Dermis blood vessel endothelial cell (primary cell): ENCODE measurements at regions not wholly inside any gene's neighbourhood (a gene's known extent, or its start where the extent isn't known, plus 50 kb on each side); places are given as distances from the start of the nearest gene placed in this dataset.
"Not testable (repeated sequence)": the region's sequence is repeated elsewhere in the genome, so short reads cannot be mapped to it uniquely, and the experiment has no call there.

Experiments
- DNase-seq: peaks from one replicate; pipeline ENCODE4 v3.0.0; 2010

- no peak for DNase-seq
Measured at GRCh38 chr10:52946486-52946885, 173.9 kb upstream of the MBL2 start.

- not testable (repeated sequence) for DNase-seq
Measured at GRCh38 chr10:52945521-52945920, 172.9 kb upstream of the MBL2 start.

- no peak for DNase-seq
Measured at GRCh38 chr10:52940921-52941320, 168.3 kb upstream of the MBL2 start.

GRCh38 chr10:52939894-52940293 is 167.3 kb upstream of the MBL2 start:
- DNase-seq = no peak

GRCh38 chr10:52933748-52934147 is 161.2 kb upstream of the MBL2 start:
- no peak for DNase-seq

- DNase-seq = no peak
Measured at GRCh38 chr10:52927678-52928077, 155.1 kb upstream of the MBL2 start.

- no peak for DNase-seq
Measured at GRCh38 chr10:52923520-52923919, 150.9 kb upstream of the MBL2 start.

GRCh38 chr10:52918714-52919305 is 146.2 kb upstream of the MBL2 start:
- no peak for DNase-seq

GRCh38 chr10:52915391-52915790 is 142.8 kb upstream of the MBL2 start:
- no peak for DNase-seq

GRCh38 chr10:52911163-52911562 is 138.6 kb upstream of the MBL2 start:
- no peak for DNase-seq

- no peak for DNase-seq
Measured at GRCh38 chr10:52908478-52908877, 135.9 kb upstream of the MBL2 start.

GRCh38 chr10:52906046-52906445 is 133.5 kb upstream of the MBL2 start:
- no peak for DNase-seq

GRCh38 chr10:52903397-52903938 is 130.9 kb upstream of the MBL2 start:
- no peak for DNase-seq

GRCh38 chr10:52900593-52900992 is 128.0 kb upstream of the MBL2 start:
- no peak for DNase-seq

- no peak for DNase-seq
Measured at GRCh38 chr10:52897162-52897561, 124.6 kb upstream of the MBL2 start.

- no peak for DNase-seq
Measured at GRCh38 chr10:52895059-52895458, 122.5 kb upstream of the MBL2 start.

- DNase-seq = no peak
Measured at GRCh38 chr10:52890281-52890680, 117.7 kb upstream of the MBL2 start.

- no peak for DNase-seq
Measured at GRCh38 chr10:52889611-52890010, 117.0 kb upstream of the MBL2 start.

- peak; percentile 72 for DNase-seq
Measured at GRCh38 chr10:52883996-52884871, 111.7 kb upstream of the MBL2 start.

GRCh38 chr10:52879091-52879807 is 106.7 kb upstream of the MBL2 start:
- no peak for DNase-seq

GRCh38 chr10:52877451-52877850 is 104.9 kb upstream of the MBL2 start:
- no peak for DNase-seq

GRCh38 chr10:52875336-52875735 is 102.8 kb upstream of the MBL2 start:
- DNase-seq = no peak

- DNase-seq = no peak
Measured at GRCh38 chr10:52874581-52874980, 102.0 kb upstream of the MBL2 start.
